Fibroblast of lung (primary cell): ENCODE measurements at regions not wholly inside any gene's neighbourhood (a gene's known extent, or its start where the extent isn't known, plus 50 kb on each side); places are given as distances from the start of the nearest gene placed in this dataset.
A peak's percentile ranks its signal among the peaks of the same experiment; 100 is the strongest.
"Not testable (repeated sequence)": the region's sequence is repeated elsewhere in the genome, so short reads cannot be mapped to it uniquely, and the experiment has no call there.

ENCODE experiments used
- DNase-seq, 2 donors: peaks; one replicate each; pipeline versions ENCODE4 v3.0.0 to v3.0.0-alpha.2; 2010; ENCODE audit warnings: low read depth in 2 of 2
- H2AFZ ChIP-seq: 2 replicates; pipeline ENCODE4 v1.5.1; 2012; ENCODE audit warnings: low read length, control low read depth, inconsistent platforms
- H3K27ac ChIP-seq: 2 replicates; pipeline ENCODE4 v1.5.1; 2011; ENCODE audit warnings: low read length, control low read depth; ENCODE audit not compliant: insufficient read depth
- H3K27me3 ChIP-seq: 2 replicates; pipeline ENCODE4 v1.5.1; 2011; ENCODE audit warnings: mild to moderate bottlenecking, low read length; ENCODE audit not compliant: control insufficient read depth, insufficient read depth
- H3K36me3 ChIP-seq: 2 replicates; pipeline ENCODE4 v1.5.1; 2011; ENCODE audit warnings: low read length; ENCODE audit not compliant: control insufficient read depth, insufficient read depth
- H3K4me1 ChIP-seq: 2 replicates; pipeline ENCODE4 v1.5.1; 2011; ENCODE audit warnings: low read length; ENCODE audit not compliant: control insufficient read depth, insufficient read depth; ENCODE audit errors: extremely low read depth
- H3K4me2 ChIP-seq: 2 replicates; pipeline ENCODE4 v1.5.1; 2011; ENCODE audit warnings: low read length, control low read depth; ENCODE audit not compliant: insufficient read depth; ENCODE audit errors: extremely low read depth
- H3K4me3 ChIP-seq, 4 experiments: fragments of 200-600 bp in 1 of 4; sonication (generic) in 1 of 4; replicated peaks in 1 of 4; 2 replicates each; pipeline ENCODE4 v1.5.1; 2011 to 2016; ENCODE audit warnings: low read length in 4 of 4, low read depth in 3 of 4, mild to moderate bottlenecking in 3 of 4, control low read depth in 2 of 4, inconsistent platforms in 1 of 4, mixed read lengths in 1 of 4; ENCODE audit not compliant: insufficient read depth in 1 of 4; ENCODE audit errors: control extremely low read depth in 1 of 4
- H3K79me2 ChIP-seq: 2 replicates; pipeline ENCODE4 v1.5.1; 2012; ENCODE audit warnings: mild to moderate bottlenecking, low read length, inconsistent platforms; ENCODE audit not compliant: control insufficient read depth, insufficient read depth
- H3K9ac ChIP-seq: 2 replicates; pipeline ENCODE4 v1.5.1; 2011; ENCODE audit warnings: mild to moderate bottlenecking, low read length, control low read depth; ENCODE audit not compliant: insufficient read depth
- H3K9me3 ChIP-seq: 2 replicates; pipeline ENCODE4 v1.5.1; 2012; ENCODE audit warnings: low read depth, low read length; ENCODE audit not compliant: control insufficient read depth, insufficient read depth
- H4K20me1 ChIP-seq: 2 replicates; pipeline ENCODE4 v1.5.1; 2011; ENCODE audit warnings: low read length; ENCODE audit not compliant: control insufficient read depth, insufficient read depth; ENCODE audit errors: extremely low read depth
- EZH2 ChIP-seq: IDR thresholded peaks from 2 replicates; pipeline ENCODE4 v1.5.1; 2012; ENCODE audit warnings: low read length, control low read depth, mild to moderate bottlenecking; ENCODE audit errors: missing control alignments
- TF ChIP-seq, protein P1 (sequence below), 2 donors: IDR thresholded peaks in 1 of 2; conservative IDR thresholded peaks in 1 of 2; 1 replicate in 1 of 2; 2 replicates in 1 of 2; pipeline ENCODE4 v1.5.1; 2011 to 2012; ENCODE audit warnings: low read length in 2 of 2, control low read depth in 1 of 2, inconsistent platforms in 1 of 2, low read depth in 1 of 2, mild to moderate bottlenecking in 1 of 2

DNA sequence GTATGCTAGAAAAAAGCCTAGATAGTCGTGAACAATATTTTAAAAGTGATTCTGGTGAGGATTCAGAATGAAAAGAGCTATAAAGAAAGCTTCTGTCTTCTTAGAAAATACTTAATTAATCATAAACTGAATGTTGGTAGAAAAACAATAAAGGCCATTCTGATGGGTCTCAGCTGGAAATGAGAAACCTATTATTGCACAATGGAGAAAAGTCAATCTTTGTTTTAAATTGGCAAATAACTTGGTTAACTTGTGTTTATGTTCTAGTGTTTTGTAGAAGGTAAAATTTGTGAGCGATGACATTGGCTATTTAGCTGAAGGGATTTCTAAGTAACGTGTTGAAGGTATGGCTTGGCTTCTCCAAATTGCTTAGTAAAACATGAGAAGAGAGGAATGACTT, 74.1 kb upstream of the TMED7 start:
- Histone ChIP-seq H3K9me3 (no peaks in the 10 kb centered on the region), H3K27ac (no peak overlapping the region), H3K36me3 (no peaks in the 10 kb centered on the region), H4K20me1 (no peaks in the 10 kb centered on the region), H3K9ac (no peak overlapping the region), H2AFZ (no peak overlapping the region), H3K27me3 (no peaks in the 10 kb centered on the region), H3K79me2 (no peaks in the 10 kb centered on the region), H3K4me2 (no peak overlapping the region), H3K4me3 (no peak overlapping the region), H3K4me1 (no peaks in the 10 kb centered on the region)
- no peak for TF ChIP-seq EZH2
- TF ChIP-seq, protein P1, sequence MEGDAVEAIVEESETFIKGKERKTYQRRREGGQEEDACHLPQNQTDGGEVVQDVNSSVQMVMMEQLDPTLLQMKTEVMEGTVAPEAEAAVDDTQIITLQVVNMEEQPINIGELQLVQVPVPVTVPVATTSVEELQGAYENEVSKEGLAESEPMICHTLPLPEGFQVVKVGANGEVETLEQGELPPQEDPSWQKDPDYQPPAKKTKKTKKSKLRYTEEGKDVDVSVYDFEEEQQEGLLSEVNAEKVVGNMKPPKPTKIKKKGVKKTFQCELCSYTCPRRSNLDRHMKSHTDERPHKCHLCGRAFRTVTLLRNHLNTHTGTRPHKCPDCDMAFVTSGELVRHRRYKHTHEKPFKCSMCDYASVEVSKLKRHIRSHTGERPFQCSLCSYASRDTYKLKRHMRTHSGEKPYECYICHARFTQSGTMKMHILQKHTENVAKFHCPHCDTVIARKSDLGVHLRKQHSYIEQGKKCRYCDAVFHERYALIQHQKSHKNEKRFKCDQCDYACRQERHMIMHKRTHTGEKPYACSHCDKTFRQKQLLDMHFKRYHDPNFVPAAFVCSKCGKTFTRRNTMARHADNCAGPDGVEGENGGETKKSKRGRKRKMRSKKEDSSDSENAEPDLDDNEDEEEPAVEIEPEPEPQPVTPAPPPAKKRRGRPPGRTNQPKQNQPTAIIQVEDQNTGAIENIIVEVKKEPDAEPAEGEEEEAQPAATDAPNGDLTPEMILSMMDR (conservative IDR thresholded peaks at IDR 0.05 in 1 of 2, IDR thresholded peaks at IDR 0.05 in 1 of 2; ENCODE audit: low read depth in 1 of 2, low read length in 2 of 2): no peak
- DNase-seq: no peak

DNA sequence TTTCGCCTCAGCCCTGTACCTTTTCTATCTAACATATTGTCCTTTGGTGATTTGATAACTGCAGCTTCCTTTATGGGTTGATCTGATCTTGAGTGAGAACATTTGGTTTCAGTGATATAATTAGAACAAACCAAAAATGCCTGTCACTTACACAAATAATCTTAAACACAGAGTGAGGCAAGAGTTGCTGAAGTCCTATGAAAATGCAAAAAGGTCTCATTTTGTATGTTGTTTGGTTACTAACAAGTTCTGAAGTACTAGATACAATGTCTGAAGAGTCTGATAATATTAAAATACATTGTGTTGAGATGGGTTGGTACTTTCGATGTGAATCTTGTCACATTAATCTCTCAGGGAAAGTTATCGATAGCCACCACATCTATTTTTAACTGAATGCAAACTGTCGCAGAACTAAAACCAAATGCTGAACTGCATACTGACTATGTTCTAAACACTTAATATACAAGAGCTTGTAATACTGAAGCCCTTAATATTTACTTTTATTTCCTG, 70.4 kb upstream of the TMED7 start:
- Histone ChIP-seq H3K4me2 (no peak overlapping the region), H3K79me2 (no peaks in the 10 kb centered on the region), H3K9me3 (no peaks in the 10 kb centered on the region), H3K4me1 (no peaks in the 10 kb centered on the region), H3K36me3 (no peaks in the 10 kb centered on the region), H3K9ac (no peak overlapping the region), H2AFZ (no peak overlapping the region), H3K27me3 (no peaks in the 10 kb centered on the region), H4K20me1 (no peaks in the 10 kb centered on the region), H3K27ac (no peak overlapping the region), H3K4me3 (no peak overlapping the region)
- TF ChIP-seq, protein P1 (conservative IDR thresholded peaks at IDR 0.05 in 1 of 2, IDR thresholded peaks at IDR 0.05 in 1 of 2; ENCODE audit: low read depth in 1 of 2, low read length in 2 of 2): no peak
- no peak for TF ChIP-seq EZH2
- DNase-seq: no peak

DNA sequence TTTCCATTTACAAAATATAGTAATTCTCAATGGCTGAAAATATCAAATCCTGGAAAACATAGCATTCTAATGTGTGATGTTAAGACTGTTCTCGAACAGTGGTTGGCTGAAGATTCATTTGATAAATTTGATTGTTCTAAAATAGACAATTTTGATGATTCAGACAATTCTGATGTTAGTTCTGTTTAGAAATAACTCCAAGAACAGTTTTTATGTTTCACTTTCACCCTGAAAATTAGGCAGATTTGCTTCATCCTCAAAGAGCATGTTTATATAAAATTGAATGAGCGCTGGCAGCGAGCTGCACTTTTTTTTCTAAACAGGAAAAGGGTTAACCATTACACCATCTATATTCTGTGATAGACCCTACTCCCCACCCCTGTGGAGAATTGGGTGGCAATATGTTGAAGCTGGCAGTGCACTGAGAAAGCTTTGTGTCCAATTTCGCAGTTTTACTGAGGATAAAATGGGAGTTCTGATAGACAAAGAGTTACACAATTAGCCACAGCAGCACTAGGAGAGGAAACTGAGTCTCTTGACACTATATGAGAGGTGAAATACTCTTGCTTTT, 69.6 kb upstream of the TMED7 start:
- H3K9me3 ChIP-seq: no peaks in the 10 kb centered on the region
- H3K27me3 ChIP-seq: no peaks in the 10 kb centered on the region
- H4K20me1 ChIP-seq: no peaks in the 10 kb centered on the region
- H3K4me2 ChIP-seq: peak overlapping the region; percentile 71
- H3K27ac ChIP-seq: no peak overlapping the region
- no peaks in the 10 kb centered on the region for H3K36me3 ChIP-seq
- no peaks in the 10 kb centered on the region for H3K79me2 ChIP-seq
- DNase-seq: peak in 1 of 2 donors; percentile 62
- H3K4me1 ChIP-seq: no peaks in the 10 kb centered on the region
- H3K4me3 ChIP-seq: peak overlapping the region in 1 of 4 experiments; percentile 18
- no peak for TF ChIP-seq EZH2
- TF ChIP-seq, protein P1 (conservative IDR thresholded peaks at IDR 0.05 in 1 of 2, IDR thresholded peaks at IDR 0.05 in 1 of 2; ENCODE audit: low read depth in 1 of 2, low read length in 2 of 2): no peak
- no peak overlapping the region for H3K9ac ChIP-seq
- peak overlapping the region; percentile 33 for H2AFZ ChIP-seq

DNA sequence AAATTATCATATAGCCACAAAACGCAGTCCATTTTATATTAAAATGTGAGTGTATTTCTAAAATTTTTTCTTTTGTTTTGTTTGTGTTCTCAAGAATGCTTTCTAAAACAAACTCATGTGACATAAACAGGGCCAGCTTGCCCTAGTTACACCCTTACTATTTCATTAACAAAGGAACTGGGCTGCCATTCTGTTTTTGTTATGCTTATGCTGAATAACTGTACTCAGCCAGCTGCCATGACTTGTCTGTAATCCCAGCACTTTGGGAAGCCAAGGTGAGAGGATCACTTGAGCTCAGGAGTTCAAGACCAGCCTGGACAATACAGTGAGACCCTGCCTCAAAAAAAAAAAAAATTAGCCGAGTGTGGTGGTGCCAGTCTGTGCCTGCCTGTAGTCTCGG, 66.0 kb upstream of the TMED7 start:
- H3K36me3 ChIP-seq, H4K20me1 ChIP-seq, H3K9ac ChIP-seq, H3K4me3 ChIP-seq, DNase-seq, H2AFZ ChIP-seq, H3K9me3 ChIP-seq, H3K79me2 ChIP-seq, H3K4me2 ChIP-seq, H3K27me3 ChIP-seq, H3K27ac ChIP-seq, H3K4me1 ChIP-seq: not testable (repeated sequence)
